BE2C (cell line): ENCODE measurements at regions not wholly inside any gene's neighbourhood (a gene's known extent, or its start where the extent isn't known, plus 50 kb on each side); places are given as distances from the start of the nearest gene placed in this dataset.

Experiments
- DNase-seq: peaks from one replicate; pipeline ENCODE4 v3.0.0-alpha.2; 2020
- H3K27me3 ChIP-seq: fragments of 250-450 bp; sonication (Bioruptor Pico); 2 replicates; pipeline ENCODE4 v1.5.1; 2020; ENCODE audit warnings: mild to moderate bottlenecking
- H3K36me3 ChIP-seq: fragments of 250-450 bp; sonication (Bioruptor Pico); 2 replicates; pipeline ENCODE4 v1.5.1; 2020; ENCODE audit warnings: mild to moderate bottlenecking
- H3K4me1 ChIP-seq: fragments of 250-450 bp; sonication (Bioruptor Pico); 2 replicates; pipeline ENCODE4 v1.5.1; 2020
- H3K4me3 ChIP-seq: 2 replicates; pipeline ENCODE4 v1.5.1; 2011; ENCODE audit warnings: low read depth, low read length
- H3K9me3 ChIP-seq: fragments of 250-450 bp; sonication (Bioruptor Pico); 2 replicates; pipeline ENCODE4 v1.5.1; 2020
- CTCF ChIP-seq: IDR thresholded peaks from 2 replicates; pipeline ENCODE4 v1.5.1; 2012; ENCODE audit warnings: mild to moderate bottlenecking, low read depth, low read length

GRCh38 chr10:129099992-129100391, 367.0 kb upstream of the MGMT start:
- peaks cover 3% of the 10 kb centered on the region; the same call in 1 of the 2 replicates for H3K4me1 ChIP-seq
- H3K36me3 ChIP-seq = no peaks in the 10 kb centered on the region
- no peaks in the 10 kb centered on the region for H3K9me3 ChIP-seq
- no peaks in the 10 kb centered on the region for H3K27me3 ChIP-seq
- DNase-seq = no peak
- TF ChIP-seq CTCF = no peak
- H3K4me3 ChIP-seq = no peak overlapping the region

- H3K27me3 ChIP-seq = no peaks in the 10 kb centered on the region
- peak; percentile 51 for DNase-seq
Measured at GRCh38 chr10:129101232-129101980, 365.6 kb upstream of the MGMT start.

GRCh38 chr10:129102906-129103693, 363.9 kb upstream of the MGMT start:
- Histone ChIP-seq H3K27me3 (no peaks in the 10 kb centered on the region), H3K36me3 (no peaks in the 10 kb centered on the region), H3K4me3 (no peak overlapping the region), H3K4me1 (no peaks in the 10 kb centered on the region; the same call in 1 of the 2 replicates), H3K9me3 (no peaks in the 10 kb centered on the region)
- no peak for DNase-seq
- no peak for TF ChIP-seq CTCF

More at GRCh38 chr10:129101232-129101980, 365.6 kb upstream of the MGMT start:
- Histone ChIP-seq H3K36me3 (no peaks in the 10 kb centered on the region), H3K9me3 (no peaks in the 10 kb centered on the region), H3K4me3 (no peak overlapping the region), H3K4me1 (peaks cover under 1% of the 10 kb centered on the region; the same call in 1 of the 2 replicates)
- TF ChIP-seq CTCF = no peak

GRCh38 chr10:129104266-129105045, 362.6 kb upstream of the MGMT start:
- DNase-seq = no peak
- H3K4me3 ChIP-seq = no peak overlapping the region
- no peaks in the 10 kb centered on the region for H3K9me3 ChIP-seq
- H3K4me1 ChIP-seq = no peaks in the 10 kb centered on the region; the same call in 1 of the 2 replicates
- H3K27me3 ChIP-seq = no peaks in the 10 kb centered on the region
- no peak for TF ChIP-seq CTCF
- H3K36me3 ChIP-seq = no peaks in the 10 kb centered on the region

- Histone ChIP-seq H3K9me3 (no peaks in the 10 kb centered on the region), H3K27me3 (no peaks in the 10 kb centered on the region), H3K4me1 (no peaks in the 10 kb centered on the region; the same call in 1 of the 2 replicates), H3K4me3 (no peak overlapping the region), H3K36me3 (no peaks in the 10 kb centered on the region)
- TF ChIP-seq CTCF = no peak
- no peak for DNase-seq
Measured at GRCh38 chr10:129105266-129105665, 361.8 kb upstream of the MGMT start.
